Gastroesophageal sphincter (tissue), 3 donors: ENCODE measurements at regions not wholly inside any gene's neighbourhood (a gene's known extent, or its start where the extent isn't known, plus 50 kb on each side); places are given as distances from the start of the nearest gene placed in this dataset.

Experiments used
- CTCF ChIP-seq, 4 experiments: fragments of 200-600 bp in 2 of 4; fragments of 450-650 bp in 2 of 4; sonication (generic) in 1 of 4; IDR thresholded peaks; one replicate each; pipeline ENCODE4 v1.5.1; 2017 to 2019; ENCODE audit warnings: antibody characterized with exemption in 4 of 4, mild to moderate bottlenecking in 2 of 4, moderate library complexity in 2 of 4
- EP300 ChIP-seq: sonication (generic); formaldehyde crosslinking; IDR thresholded peaks from one replicate; pipeline ENCODE4 v1.6.1; 2017; ENCODE audit warnings: antibody characterized with exemption, mild to moderate bottlenecking

- no peak for TF ChIP-seq CTCF (IDR thresholded peaks at IDR 0.05)
- no peak for TF ChIP-seq EP300
Observed at GRCh38 chr5:51882647-51883046, 499.4 kb downstream of the ISL1 start.
